OCI-LY3 (cell line): ENCODE measurements at regions not wholly inside any gene's neighbourhood (a gene's known extent, or its start where the extent isn't known, plus 50 kb on each side); places are given as distances from the start of the nearest gene placed in this dataset.

Experiments
- H2AFZ ChIP-seq: fragments of 200-600, 300-600 bp; shearing (Covaris generic); 2 replicates; pipeline ENCODE4 v1.6.0; 2014; ENCODE audit warnings: antibody characterized with exemption, low read depth, low read length
- H3K27ac ChIP-seq: fragments of 200-600, 300-600 bp; sonication (generic); 2 replicates; pipeline ENCODE4 v1.5.1; 2014; ENCODE audit warnings: mild to moderate bottlenecking, low read length, moderate library complexity, mixed read lengths
- H3K27me3 ChIP-seq: fragments of 200-600, 300-600 bp; sonication (generic); 2 replicates; pipeline ENCODE4 v1.6.1; 2014; ENCODE audit warnings: low read depth, low read length, mixed read lengths
- H3K36me3 ChIP-seq: fragments of 200-600, 300-600 bp; sonication (generic); replicated peaks from 2 replicates; pipeline ENCODE3; 2014; ENCODE audit warnings: low read depth, low read length, mixed read lengths
- H3K4me1 ChIP-seq: fragments of 300-600, 200-600 bp; sonication (generic); 2 replicates; pipeline ENCODE4 v1.6.1; 2014; ENCODE audit warnings: low read length, mixed read lengths
- H3K4me2 ChIP-seq: fragments of 200-600, 300-600 bp; sonication (generic); 2 replicates; pipeline ENCODE4 v1.6.1; 2014; ENCODE audit warnings: low read length, mixed read lengths
- H3K4me3 ChIP-seq: fragments of 300-600, 200-600 bp; sonication (generic); 2 replicates; pipeline ENCODE4 v1.5.1; 2014; ENCODE audit warnings: antibody characterized with exemption, mild to moderate bottlenecking, low read length, moderate library complexity
- H3K79me2 ChIP-seq: fragments of 300-600, 200-600 bp; shearing (Covaris generic); 2 replicates; pipeline ENCODE4 v1.6.1; 2014; ENCODE audit warnings: mild to moderate bottlenecking, low read length, mixed read lengths
- H3K9ac ChIP-seq: fragments of 300-600, 200-600 bp; shearing (Covaris generic); 2 replicates; pipeline ENCODE4 v1.6.0; 2014; ENCODE audit warnings: mild to moderate bottlenecking, low read length, moderate library complexity
- H3K9me3 ChIP-seq: fragments of 200-600, 300-600 bp; shearing (Covaris generic); 2 replicates; pipeline ENCODE4 v1.6.1; 2014; ENCODE audit warnings: low read length, mixed read lengths; ENCODE audit not compliant: insufficient read depth
- H4K20me1 ChIP-seq: fragments of 200-600, 300-600 bp; sonication (generic); 2 replicates; pipeline ENCODE4 v1.6.1; 2016; ENCODE audit warnings: low read length, mixed read lengths; ENCODE audit not compliant: insufficient read depth
- CTCF ChIP-seq: fragments of 200-600, 300-600 bp; sonication (generic); IDR thresholded peaks from 2 replicates; pipeline ENCODE4 v1.5.1; 2014; ENCODE audit warnings: antibody characterized with exemption, low read length, low read depth
- EZH2phosphoT487 ChIP-seq: fragments of 200-600 bp; shearing (Covaris generic); IDR thresholded peaks from 2 replicates; pipeline ENCODE4 v1.6.1; 2018; ENCODE audit warnings: antibody characterized with exemption, mixed run types, low read depth

- no peak overlapping the region for H3K4me3 ChIP-seq
- H3K27ac ChIP-seq, result no peak overlapping the region
- no peaks in the 10 kb centered on the region for H3K36me3 ChIP-seq
- no peak overlapping the region for H3K4me2 ChIP-seq
- H3K4me1 ChIP-seq, result no peaks in the 10 kb centered on the region
- H3K9ac ChIP-seq, result no peak overlapping the region
- H3K27me3 ChIP-seq, result 0 out of 2 replicates have a peak, but pooled peaks cover 5% of the 10 kb centered on the region
- H2AFZ ChIP-seq, result peak overlapping the region; percentile 44; the same call in 1 of the 2 replicates
- no peak for TF ChIP-seq EZH2phosphoT487
- no peak for TF ChIP-seq CTCF
- no peaks in the 10 kb centered on the region for H3K79me2 ChIP-seq
- no peaks in the 10 kb centered on the region for H4K20me1 ChIP-seq
- no peaks in the 10 kb centered on the region for H3K9me3 ChIP-seq
These were observed 157.2 kb upstream of the NOCT start for GRCh38 chr4:138858419-138858818.

GRCh38 chr4:138857416-138857815, 158.2 kb upstream of the NOCT start:
- TF ChIP-seq CTCF, result no peak
- TF ChIP-seq EZH2phosphoT487, result no peak
- H2AFZ ChIP-seq, result no peak overlapping the region
- no peaks in the 10 kb centered on the region for H3K36me3 ChIP-seq
- no peaks in the 10 kb centered on the region for H3K79me2 ChIP-seq
- no peak overlapping the region for H3K4me2 ChIP-seq
- no peaks in the 10 kb centered on the region for H4K20me1 ChIP-seq
- no peaks in the 10 kb centered on the region for H3K4me1 ChIP-seq
- H3K27ac ChIP-seq, result no peak overlapping the region
- no peak overlapping the region for H3K4me3 ChIP-seq
- H3K27me3 ChIP-seq, result peaks cover 11% of the 10 kb centered on the region; the same call in 1 of the 2 replicates
- no peak overlapping the region for H3K9ac ChIP-seq
- no peaks in the 10 kb centered on the region for H3K9me3 ChIP-seq

GRCh38 chr4:138852681-138853080, 162.9 kb upstream of the NOCT start:
- no peak overlapping the region for H3K27ac ChIP-seq
- no peak overlapping the region for H3K4me3 ChIP-seq
- no peak for TF ChIP-seq EZH2phosphoT487
- no peak for TF ChIP-seq CTCF
- no peaks in the 10 kb centered on the region for H3K4me1 ChIP-seq
- no peak overlapping the region for H3K4me2 ChIP-seq
- peaks cover 12% of the 10 kb centered on the region; the same call in 1 of the 2 replicates for H3K27me3 ChIP-seq
- no peak overlapping the region for H3K9ac ChIP-seq
- H3K36me3 ChIP-seq, result no peaks in the 10 kb centered on the region
- no peaks in the 10 kb centered on the region for H3K79me2 ChIP-seq
- H3K9me3 ChIP-seq, result no peaks in the 10 kb centered on the region
- no peaks in the 10 kb centered on the region for H4K20me1 ChIP-seq
- no peak overlapping the region for H2AFZ ChIP-seq

GRCh38 chr4:138851391-138852335, 163.9 kb upstream of the NOCT start:
- H2AFZ ChIP-seq, result no peak overlapping the region
- H4K20me1 ChIP-seq, result no peaks in the 10 kb centered on the region
- no peak overlapping the region for H3K4me3 ChIP-seq
- no peak overlapping the region for H3K27ac ChIP-seq
- H3K36me3 ChIP-seq, result no peaks in the 10 kb centered on the region
- TF ChIP-seq CTCF (no peak), EZH2phosphoT487 (no peak)
- H3K9me3 ChIP-seq, result no peaks in the 10 kb centered on the region
- no peaks in the 10 kb centered on the region for H3K4me1 ChIP-seq
- no peaks in the 10 kb centered on the region for H3K79me2 ChIP-seq
- H3K27me3 ChIP-seq, result peaks cover 12% of the 10 kb centered on the region; the same call in 1 of the 2 replicates
- H3K9ac ChIP-seq, result no peak overlapping the region
- H3K4me2 ChIP-seq, result no peak overlapping the region
